ENCODE measurements at regions not wholly inside any gene's neighbourhood (a gene's known extent, or its start where the extent isn't known, plus 50 kb on each side); places are given as distances from the start of the nearest gene placed in this dataset.
"Not testable (repeated sequence)": the region's sequence is repeated elsewhere in the genome, so short reads cannot be mapped to it uniquely, and the experiment has no call there.

- Histone ChIP-seq H3K27me3 (no peaks in the 10 kb centered on the region), H3K4me3 (ENCODE audit: low read depth, low read length) (no peak overlapping the region), H3K9me3 (no peaks in the 10 kb centered on the region), H3K4me1 (no peaks in the 10 kb centered on the region), H3K36me3 (no peaks in the 10 kb centered on the region)
- no peak for TF ChIP-seq CTCF (IDR thresholded peaks at IDR 0.05; ENCODE audit: low read depth, low read length)
- DNase-seq, result no peak
These were observed 112.7 kb upstream of the IQSEC1 start for GRCh38 chr3:13185737-13186434.

- not testable (repeated sequence) for H3K4me1 ChIP-seq; H3K9me3 ChIP-seq; H3K36me3 ChIP-seq; DNase-seq; H3K27me3 ChIP-seq; H3K4me3 ChIP-seq (ENCODE audit: low read depth, low read length)
These were observed 106.5 kb upstream of the IQSEC1 start for GRCh38 chr3:13179582-13180210.

- H3K9me3 ChIP-seq, result no peaks in the 10 kb centered on the region
- H3K27me3 ChIP-seq, result no peaks in the 10 kb centered on the region
- H3K4me1 ChIP-seq, result no peaks in the 10 kb centered on the region
- DNase-seq, result no peak
- no peak overlapping the region for H3K4me3 ChIP-seq (ENCODE audit: low read depth, low read length)
- no peaks in the 10 kb centered on the region for H3K36me3 ChIP-seq
- TF ChIP-seq CTCF (IDR thresholded peaks at IDR 0.05; ENCODE audit: low read depth, low read length), result no peak
These were observed 106.0 kb upstream of the IQSEC1 start for GRCh38 chr3:13179181-13179580.

GRCh38 chr3:13178107-13178506 is 104.9 kb upstream of the IQSEC1 start:
- TF ChIP-seq CTCF (IDR thresholded peaks at IDR 0.05; ENCODE audit: low read depth, low read length), result no peak
- no peaks in the 10 kb centered on the region for H3K9me3 ChIP-seq
- no peak overlapping the region for H3K4me3 ChIP-seq (ENCODE audit: low read depth, low read length)
- H3K27me3 ChIP-seq, result no peaks in the 10 kb centered on the region
- H3K36me3 ChIP-seq, result no peaks in the 10 kb centered on the region
- H3K4me1 ChIP-seq, result no peaks in the 10 kb centered on the region
- DNase-seq, result no peak

GRCh38 chr3:13177641-13178040 is 104.4 kb upstream of the IQSEC1 start:
- H3K4me3 ChIP-seq (ENCODE audit: low read depth, low read length), result no peak overlapping the region
- H3K4me1 ChIP-seq, result no peaks in the 10 kb centered on the region
- H3K9me3 ChIP-seq, result no peaks in the 10 kb centered on the region
- H3K27me3 ChIP-seq, result no peaks in the 10 kb centered on the region
- H3K36me3 ChIP-seq, result no peaks in the 10 kb centered on the region
- no peak for TF ChIP-seq CTCF (IDR thresholded peaks at IDR 0.05; ENCODE audit: low read depth, low read length)
- no peak for DNase-seq

- no peak for DNase-seq
- Histone ChIP-seq H3K36me3 (no peaks in the 10 kb centered on the region), H3K4me1 (no peaks in the 10 kb centered on the region), H3K9me3 (no peaks in the 10 kb centered on the region), H3K4me3 (ENCODE audit: low read depth, low read length) (no peak overlapping the region), H3K27me3 (no peaks in the 10 kb centered on the region)
- TF ChIP-seq CTCF (IDR thresholded peaks at IDR 0.05; ENCODE audit: low read depth, low read length), result no peak
These were observed 104.0 kb upstream of the IQSEC1 start for GRCh38 chr3:13177236-13177635.
